GM21717 (cell line): ENCODE measurements at regions not wholly inside any gene's neighbourhood (a gene's known extent, or its start where the extent isn't known, plus 50 kb on each side); places are given as distances from the start of the nearest gene placed in this dataset.

Source experiments
- ATAC-seq: cut with Tn5 transposase; IDR thresholded peaks from one replicate; pipeline ENCODE4 v1.9.1; 2021; ENCODE audit warnings: mild to moderate bottlenecking, moderate library complexity; ENCODE audit not compliant: unreplicated experiment

DNA sequence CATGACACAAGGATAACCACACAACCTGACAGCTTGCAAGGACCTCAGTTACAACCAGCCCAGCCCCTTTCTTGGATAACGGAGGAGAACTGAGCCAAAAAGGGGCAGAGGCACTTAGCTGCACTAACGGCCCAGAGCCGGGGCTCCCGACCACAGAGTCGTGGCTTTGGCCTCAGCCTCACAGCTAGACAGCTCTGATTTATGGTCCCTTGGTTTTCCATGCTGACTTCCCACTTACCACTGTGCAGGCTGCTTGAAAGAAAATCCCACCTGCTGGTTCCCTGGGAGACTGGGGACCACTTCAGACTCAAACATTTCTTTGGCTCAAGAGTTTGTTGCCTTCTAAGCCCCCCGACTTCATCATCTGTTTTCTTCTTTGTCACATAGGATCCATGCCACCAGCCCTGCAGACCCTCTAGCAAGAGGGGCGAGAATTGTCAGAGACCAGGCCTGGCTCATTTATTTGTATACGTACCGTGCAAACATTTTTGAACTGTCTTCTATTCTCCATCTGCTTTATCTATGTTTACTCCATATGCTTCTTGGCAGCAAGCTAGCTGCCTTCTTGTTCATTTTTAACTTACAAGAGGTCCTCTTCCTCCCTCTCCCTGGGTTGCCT, 352.6 kb upstream of the MYT1L start:
- ATAC-seq: no peak

DNA sequence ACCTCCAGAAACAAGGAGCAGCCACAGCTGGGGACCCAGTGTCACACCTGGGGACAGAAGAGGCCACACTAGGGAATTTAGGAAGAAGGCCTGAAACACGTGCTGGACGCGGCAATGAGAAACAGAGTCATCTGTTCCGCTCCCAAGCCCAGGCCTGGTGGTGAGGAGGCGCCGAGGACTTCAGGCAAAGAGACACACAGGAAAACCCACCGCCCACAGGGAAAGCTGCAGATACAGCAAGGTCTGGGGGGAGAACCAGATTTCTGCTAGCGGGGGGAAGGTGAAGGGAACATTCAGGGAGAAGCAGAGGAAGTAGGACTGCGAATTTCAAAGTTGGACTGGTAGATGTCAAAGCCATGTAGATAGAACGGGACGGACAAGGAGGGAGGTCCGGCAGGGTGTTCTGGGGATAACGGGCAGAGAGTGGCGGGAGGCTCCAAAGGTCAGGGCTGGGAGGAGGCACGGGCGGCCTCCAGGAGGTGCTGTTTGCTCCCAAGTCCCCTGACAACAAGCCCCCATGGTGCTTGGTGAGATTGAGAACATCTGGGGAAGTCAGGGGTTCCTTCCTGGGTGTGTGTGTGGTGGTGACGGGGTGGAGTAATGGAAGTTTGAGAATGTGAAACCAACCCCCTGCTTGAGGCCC, 351.7 kb upstream of the MYT1L start:
- ATAC-seq: no peak

DNA sequence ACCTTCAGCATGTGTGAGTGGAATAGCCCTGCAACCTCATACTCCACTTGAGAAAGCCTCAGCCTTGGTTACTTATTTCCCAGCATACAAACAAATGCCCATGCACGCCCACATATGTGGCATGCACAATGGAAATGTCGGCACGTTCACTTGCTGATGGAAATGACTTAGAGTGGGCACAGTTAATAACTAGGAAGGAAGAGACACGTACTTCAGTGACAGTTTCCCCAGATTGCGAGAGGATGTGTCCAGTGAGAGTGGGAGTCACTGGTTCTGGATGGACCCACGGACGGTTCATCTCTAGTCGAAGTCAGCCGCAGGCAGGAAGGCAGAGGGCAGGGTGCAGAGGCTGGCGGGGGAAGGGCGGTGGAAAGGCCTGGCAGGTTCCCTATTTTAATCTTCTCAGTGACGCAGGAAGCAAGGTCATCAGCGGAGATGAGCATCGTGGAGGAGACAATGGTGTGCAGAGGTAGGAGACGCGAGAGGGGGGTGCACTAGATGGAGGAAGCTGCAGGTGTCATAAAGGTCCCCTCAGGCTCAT, 350.7 kb upstream of the MYT1L start:
- ATAC-seq: no peak

DNA sequence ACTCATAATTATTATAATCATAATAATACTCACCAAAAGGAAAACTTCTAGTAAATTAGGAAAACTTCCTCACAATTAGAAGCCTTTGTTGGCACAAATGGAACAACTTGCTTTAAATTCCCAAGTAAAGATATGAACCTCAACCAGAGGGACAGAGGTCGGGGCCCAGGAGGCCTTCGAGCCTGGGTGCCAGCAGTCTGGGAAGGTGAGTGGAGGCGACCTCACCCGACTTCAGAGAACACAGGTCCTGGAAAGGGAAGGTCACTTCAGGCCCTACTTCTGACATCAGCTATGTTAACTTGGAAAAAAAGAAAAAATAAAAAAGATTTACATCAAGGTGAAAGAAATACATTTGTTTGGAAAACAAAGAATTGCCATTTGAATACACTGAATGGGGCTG, 350.0 kb upstream of the MYT1L start:
- no peak for ATAC-seq

DNA sequence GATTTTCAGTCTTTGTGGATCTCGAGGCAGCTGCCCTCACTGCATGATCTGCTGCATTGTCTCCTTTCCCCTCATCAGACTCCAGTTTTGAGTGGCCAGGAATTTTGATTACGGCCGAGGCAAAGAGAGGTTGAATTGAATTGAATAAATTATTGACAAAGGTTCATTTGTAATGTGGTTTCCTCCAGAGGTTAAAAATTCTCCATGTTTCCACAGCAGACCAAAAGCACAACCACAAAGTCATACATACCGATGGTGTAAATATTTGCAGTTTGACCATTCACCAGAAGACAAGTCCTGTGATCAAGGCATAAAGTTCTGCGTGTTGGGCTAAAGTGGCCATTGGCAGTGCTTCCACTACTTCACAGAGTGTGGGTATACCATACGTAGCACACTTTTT, 343.8 kb upstream of the MYT1L start:
- no peak for ATAC-seq

DNA sequence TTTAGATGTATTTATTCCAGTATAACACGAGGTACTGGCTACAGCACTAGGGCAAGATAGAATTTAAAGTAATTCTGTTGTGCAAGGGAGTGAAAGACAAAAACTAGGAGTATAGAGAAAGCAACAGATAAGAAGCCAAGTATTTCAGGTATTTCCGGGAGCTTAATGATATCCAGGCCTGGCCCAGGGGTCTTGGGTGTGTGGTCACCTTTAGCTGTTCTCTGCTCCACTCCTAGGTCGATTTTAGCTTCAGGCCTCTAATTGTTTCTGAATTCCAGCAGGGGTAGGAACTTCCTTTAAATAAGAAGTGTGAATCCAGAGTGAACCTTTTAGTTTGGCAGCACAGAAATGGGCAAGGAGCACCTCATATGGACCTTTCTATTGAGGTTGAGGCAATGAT, 342.3 kb upstream of the MYT1L start:
- no peak for ATAC-seq

DNA sequence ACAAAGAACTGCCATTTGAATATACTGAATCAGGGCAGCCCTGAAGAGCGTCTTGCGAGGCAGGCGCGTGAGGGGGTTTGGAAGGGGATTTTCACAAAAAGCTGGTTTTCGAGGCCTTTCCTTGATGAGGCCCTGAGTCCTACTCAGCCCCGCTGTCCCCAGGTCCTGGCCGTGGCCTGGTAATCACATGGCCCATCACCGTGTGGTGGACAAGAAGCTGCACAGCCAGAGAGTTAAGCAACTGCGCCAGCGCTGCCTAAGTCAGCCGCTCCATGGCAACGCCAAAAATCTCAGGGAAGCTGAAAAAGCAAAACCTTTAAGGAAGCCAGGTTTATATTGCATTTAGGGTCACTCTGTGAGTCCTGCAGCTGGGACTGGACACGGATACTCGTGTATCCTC, 341.2 kb upstream of the MYT1L start:
- no peak for ATAC-seq

DNA sequence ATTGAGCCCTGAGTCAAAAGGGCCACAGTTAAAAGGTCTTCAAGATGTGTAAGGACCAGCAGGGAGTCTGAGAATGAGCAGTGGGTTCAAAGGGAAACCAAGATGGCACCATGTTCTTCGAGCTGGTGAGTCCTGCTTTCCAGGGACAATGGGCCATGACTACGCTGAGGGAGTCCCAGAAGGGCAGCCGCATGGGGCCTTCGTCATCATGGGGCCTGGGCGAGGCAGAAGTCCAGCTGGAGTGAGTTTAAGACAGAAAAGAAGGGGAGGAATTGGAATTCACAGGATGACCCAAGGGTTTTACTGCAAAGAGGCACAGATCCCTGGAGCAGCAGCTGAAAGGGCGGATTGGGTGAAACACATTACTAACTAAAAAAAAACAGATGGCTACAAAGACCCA, 340.8 kb upstream of the MYT1L start:
- ATAC-seq: no peak

DNA sequence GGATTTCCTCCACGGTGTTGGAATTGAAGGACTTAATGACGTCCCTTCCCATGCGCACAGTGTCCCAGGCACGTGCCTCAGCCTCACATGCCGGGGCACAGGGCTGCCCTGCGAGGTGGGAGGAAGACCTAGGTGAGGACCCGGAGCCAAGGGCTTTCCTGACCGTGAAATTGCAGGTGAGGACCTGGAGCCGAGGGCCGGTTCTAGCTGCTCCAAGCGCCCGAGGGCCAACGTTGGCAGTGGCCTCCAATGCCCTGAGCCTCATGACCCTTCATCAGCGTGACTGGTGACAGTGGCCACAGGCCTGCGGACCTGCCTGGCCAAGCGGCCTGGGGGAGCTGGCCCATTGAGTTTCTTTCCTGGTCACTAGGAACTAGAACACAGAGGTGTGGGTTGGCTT, 338.2 kb upstream of the MYT1L start:
- ATAC-seq: no peak

DNA sequence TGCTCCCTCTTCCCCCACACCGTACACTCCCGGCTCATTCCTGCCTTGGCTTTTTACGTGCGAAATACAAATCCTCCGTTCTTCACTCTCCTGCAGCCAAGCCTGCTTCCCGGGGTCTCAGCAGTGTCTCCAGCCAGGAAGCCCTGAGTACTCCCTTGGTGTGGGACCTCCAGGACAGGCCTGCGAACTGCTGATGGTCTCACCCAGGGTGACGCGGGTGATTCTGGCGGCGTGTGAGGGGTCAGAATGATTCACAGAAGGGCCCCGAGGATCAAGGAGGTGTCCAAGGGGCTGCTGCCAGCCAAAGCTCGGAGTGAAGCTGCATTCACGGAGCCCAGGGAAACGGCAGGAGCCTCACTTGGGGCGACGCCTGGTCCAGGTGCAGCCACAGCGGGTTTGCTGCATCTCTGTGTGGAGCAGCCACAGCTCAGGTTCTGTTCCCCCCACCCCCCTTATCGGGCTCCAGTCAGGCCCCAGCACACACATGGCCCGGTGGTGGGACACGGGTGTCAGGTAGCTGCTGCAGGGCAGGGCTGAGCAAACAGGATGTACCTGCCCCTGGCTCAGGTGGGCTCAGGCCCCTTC, 337.7 kb upstream of the MYT1L start:
- ATAC-seq: no peak

DNA sequence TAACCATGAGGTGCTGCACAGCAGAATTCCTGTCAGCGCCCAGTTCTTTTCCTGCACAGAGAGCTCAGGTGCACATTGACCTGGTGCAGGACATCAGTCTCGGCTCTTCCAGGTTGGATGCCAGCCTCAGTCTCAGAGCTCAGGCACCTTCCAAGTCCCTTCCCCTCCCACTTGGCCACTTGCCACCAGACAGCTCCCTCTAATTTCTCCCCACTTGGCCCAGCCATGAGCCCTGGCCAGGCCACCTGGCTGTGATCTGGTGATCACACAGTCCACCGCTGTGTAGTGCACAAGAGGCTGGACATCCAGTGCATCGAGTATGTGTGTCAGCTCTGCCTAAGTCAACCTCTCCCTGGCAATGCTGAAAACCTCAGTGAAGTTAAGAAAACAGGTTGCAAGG, 336.6 kb upstream of the MYT1L start:
- no peak for ATAC-seq

DNA sequence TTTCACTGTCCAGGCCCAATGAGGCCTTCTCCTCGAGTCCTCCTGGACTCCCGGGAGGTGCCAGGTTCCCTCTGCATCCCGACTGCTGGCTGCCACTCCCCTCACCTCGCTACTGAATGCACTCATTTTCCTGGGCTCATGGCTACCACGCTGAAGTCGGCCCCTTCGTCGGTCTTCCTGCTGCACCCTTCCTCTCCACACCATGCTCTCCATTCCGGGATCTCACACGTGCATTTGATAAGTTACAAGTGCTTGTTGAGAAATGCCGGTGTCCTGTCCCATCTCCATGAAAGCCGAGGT, 334.7 kb upstream of the MYT1L start:
- ATAC-seq: no peak

DNA sequence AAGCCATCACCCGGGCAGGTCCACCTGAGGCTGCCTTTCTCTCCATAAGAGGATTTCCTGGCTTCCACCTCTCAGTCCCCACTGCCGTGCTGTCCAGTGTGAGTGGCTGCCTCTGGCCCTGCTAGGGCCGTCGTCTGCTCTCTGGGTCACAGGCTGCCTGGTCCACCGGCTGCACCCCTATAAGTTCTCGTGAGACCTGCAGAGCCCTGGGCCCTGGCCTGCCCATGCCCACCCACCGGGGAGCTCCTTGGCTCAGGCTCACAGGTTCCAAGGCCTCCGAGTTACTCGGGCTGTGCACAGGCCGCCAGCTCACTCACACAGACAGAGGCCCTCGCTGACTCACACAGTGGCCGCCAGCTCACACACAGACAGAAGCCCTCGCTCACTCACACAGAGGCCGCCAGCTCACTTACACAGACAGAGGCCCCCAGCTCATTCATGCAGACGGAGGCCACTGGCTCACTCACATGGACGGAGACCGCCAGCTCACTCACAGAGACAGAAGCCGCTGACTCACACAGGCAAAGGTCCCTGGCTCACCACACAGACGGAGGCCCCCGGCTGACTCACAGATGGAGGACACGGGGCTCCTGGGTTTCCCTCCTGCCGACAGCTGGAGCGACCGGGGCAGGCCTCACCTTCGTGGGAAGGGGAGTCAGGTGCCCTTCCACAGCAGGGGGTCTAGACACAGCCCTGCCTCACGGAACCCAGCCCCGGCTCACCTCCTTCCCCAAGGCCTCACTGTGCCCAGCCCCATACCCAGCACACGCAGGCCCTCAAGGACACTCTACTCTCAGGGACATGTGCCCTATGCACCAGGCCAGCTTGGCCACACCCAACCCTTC, 334.1 kb upstream of the MYT1L start:
- ATAC-seq: no peak

DNA sequence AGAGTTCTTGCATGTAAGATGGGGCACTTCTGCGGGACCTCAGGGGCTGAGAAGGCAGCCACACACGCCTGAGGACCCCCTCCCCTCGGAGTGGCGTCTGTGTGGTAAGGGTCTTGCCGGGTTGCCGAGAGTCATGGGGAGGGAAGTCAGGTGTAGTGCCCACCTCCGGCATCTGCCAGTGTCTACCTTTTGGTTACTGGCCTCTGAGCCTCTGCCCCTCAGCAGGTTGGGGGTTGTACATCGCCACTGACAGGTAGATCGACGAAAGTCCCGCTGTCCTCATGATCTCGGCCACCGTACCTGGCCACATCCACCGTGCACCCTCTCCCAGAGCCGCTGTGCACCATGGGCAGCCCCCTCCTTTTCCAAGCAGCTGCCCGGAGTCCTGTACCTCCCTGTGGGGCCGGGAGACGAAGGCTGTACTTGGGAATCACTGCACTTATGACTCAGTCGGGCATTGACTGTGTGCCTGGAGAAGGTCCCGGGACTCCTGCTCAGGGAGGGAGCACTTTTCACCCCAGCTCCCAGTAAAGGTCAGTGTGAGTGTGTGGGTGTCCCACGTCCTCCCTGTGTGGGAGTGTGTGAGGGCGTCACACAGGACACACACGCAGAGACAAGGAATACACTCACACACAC, 332.4 kb upstream of the MYT1L start:
- no peak for ATAC-seq

DNA sequence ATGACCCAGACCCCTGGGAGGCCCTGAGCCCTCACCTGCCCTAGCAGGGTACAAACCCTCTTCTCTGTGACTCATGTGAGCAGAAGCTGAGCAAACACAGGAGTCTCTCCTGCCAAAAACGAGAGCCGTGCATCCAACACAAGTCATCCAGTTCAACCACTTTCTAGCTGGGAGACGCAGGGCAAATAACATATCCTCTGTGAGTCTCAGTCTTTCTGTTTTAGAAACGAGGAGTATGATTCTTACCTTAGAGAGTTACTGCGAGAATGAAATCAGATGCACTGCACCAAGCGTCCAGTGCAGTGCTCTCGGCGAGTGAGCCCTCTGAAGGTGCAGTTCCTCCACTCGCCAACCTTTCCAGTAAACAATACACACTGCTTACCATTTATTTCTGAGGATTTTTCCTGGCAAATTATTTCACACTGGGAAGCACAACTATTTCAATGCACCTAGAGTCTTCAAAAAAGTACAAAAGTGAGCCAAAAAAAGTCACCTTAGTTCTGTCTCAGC, 331.8 kb upstream of the MYT1L start:
- no peak for ATAC-seq

DNA sequence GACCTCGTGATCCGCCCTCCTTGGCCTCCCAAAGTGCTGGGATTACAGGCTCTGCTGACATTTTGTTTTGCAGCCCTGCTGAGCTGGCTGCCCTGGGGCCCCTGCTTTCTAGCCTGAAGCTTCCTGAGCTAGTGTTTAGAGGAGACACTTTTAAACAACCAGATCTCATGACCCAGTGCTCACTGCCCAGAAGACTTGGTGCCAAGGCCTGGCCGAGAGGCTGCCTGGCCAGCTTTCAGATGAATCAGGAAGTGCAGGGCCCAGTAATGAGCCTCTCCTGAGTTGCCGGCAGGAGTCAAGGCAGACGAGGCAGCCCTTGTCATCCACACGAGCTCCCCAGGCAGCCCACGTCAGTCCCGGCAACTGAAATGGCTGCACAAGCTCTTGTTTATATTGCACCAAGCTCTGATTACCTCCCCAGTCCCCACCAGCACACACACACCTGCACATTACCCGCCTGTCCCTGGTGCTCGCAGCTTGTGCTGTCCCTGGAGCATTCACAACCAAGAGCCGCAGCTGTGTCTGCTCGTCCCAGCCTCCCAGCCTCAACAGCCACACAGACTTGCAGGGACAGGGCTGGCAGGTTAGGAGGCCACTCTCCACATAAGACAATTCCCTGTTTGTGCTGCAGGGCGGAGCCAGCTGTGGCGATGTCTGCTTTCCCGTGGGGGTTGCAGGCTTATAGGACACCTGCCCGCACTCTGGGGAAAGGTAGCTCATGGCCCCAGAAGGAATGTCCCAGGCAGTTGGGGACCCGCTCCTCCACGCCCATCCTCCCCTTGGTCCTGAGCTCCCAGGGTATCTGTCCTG, 331.2 kb upstream of the MYT1L start:
- no peak for ATAC-seq

DNA sequence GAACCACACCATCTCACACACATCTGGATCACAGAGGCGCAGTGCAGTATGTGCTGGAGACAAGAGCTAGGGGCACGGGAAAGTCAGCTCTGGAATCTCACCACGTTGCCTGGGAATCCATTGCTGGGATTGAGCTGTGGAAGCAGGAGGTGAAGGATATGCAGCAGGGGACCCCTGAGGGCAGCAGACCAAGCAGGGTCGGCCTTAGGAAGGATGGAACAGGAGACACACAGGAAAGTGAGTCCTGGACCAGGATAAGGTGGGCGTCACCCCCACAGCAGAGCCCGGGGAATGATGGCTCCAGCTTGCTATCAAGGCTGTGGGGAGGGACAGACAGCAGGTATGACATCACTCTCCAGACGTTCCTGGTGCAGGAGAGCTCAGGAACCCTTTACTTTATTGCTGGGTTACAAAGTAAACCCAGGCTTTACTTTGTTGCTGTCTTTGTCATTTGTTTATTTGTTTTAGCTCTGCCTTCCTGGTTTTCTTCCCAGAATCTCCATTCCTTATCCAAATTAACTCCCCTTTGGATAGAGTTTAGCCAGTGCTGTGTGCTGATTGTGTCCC, 329.8 kb upstream of the MYT1L start:
- ATAC-seq: no peak

DNA sequence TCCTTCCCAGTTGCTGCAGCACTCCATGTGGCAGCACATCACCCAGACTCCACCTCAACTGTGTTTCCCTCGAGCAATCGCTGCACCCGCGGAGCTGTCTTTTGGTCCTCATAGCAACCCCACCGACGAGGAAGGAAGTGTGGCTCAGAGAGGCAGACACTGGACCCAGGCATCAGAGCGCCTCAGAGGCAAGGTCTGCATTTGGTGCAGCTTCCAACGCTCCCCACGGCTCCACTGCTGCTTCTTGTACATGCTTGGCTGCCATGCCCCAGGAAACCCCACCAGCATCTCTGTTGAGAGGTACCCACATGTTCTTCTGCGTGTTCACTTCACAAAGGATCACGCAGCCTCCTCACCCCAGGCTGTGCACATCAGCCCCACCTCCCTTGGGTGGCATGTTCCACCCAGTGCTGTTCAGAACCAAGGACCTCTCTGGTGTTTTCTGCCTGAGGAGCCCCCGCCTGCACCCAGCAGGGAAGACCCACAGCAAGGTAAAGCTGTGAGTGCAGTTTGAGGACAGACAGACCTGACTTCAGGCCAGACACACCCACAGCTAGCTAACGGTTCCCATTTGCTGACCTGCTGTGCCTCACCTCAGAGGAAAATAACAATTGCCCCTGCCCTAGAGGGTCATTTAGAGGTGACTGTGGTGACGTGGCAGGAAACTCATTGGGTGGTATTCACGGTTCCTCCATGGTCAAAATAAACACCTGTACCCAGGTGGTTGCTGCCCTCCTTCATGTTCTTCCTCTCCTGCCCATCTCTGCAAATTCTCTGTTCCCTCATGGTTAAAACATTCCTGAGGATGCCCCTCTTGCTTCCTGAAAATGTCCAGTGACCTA, 326.3 kb upstream of the MYT1L start:
- ATAC-seq: no peak
